ENCODE measurements at regions not wholly inside any gene's neighbourhood (a gene's known extent, or its start where the extent isn't known, plus 50 kb on each side); places are given as distances from the start of the nearest gene placed in this dataset.

GRCh38 chr10:60649485-60650377 lies 128.5 kb upstream of the CDK1 start:
- no peak overlapping the region for H3K27ac ChIP-seq (ENCODE audit: control insufficient read depth, insufficient read depth, low read length)
- H3K4me1 ChIP-seq (ENCODE audit: control insufficient read depth, extremely low read depth, insufficient read depth, low read length): no peaks in the 10 kb centered on the region
- no peaks in the 10 kb centered on the region for H4K20me1 ChIP-seq (ENCODE audit: control insufficient read depth, extremely low read depth, insufficient read depth, low read length)
- no peak for DNase-seq (ENCODE audit: low read depth, low spot score)
- H3K9me3 ChIP-seq (ENCODE audit: control insufficient read depth, low read depth, low read length): no peaks in the 10 kb centered on the region
- H2AFZ ChIP-seq (ENCODE audit: control insufficient read depth, low read length): no peak overlapping the region
- dilution Hi-C loops (cut with MboI; ENCODE audit: extremely low pct_ligation_motif_present, low sequenced_read_pairs): no loop called here
- TF ChIP-seq, protein P1, sequence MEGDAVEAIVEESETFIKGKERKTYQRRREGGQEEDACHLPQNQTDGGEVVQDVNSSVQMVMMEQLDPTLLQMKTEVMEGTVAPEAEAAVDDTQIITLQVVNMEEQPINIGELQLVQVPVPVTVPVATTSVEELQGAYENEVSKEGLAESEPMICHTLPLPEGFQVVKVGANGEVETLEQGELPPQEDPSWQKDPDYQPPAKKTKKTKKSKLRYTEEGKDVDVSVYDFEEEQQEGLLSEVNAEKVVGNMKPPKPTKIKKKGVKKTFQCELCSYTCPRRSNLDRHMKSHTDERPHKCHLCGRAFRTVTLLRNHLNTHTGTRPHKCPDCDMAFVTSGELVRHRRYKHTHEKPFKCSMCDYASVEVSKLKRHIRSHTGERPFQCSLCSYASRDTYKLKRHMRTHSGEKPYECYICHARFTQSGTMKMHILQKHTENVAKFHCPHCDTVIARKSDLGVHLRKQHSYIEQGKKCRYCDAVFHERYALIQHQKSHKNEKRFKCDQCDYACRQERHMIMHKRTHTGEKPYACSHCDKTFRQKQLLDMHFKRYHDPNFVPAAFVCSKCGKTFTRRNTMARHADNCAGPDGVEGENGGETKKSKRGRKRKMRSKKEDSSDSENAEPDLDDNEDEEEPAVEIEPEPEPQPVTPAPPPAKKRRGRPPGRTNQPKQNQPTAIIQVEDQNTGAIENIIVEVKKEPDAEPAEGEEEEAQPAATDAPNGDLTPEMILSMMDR (optimal IDR thresholded peaks at IDR 0.05 in 1 of 3, IDR thresholded peaks at IDR 0.05 in 1 of 3, conservative IDR thresholded peaks at IDR 0.05 in 1 of 3; ENCODE audit: extremely low read depth in 1 of 3, insufficient read depth in 2 of 3, low read length in 3 of 3): no peak
- no peak for TF ChIP-seq EZH2 (IDR thresholded peaks at IDR 0.05; ENCODE audit: low read length)
- H3K4me3 ChIP-seq (ENCODE audit: control insufficient read depth in 2 of 3, extremely low read depth in 1 of 3, insufficient read depth in 2 of 3, low read depth in 1 of 3, low read length in 3 of 3): no peak overlapping the region
- H3K27me3 ChIP-seq (ENCODE audit: control insufficient read depth, extremely low read depth, insufficient read depth, low read length): no peaks in the 10 kb centered on the region
- H3K9me1 ChIP-seq (ENCODE audit: control insufficient read depth, extremely low read depth, insufficient read depth, low read length): no peaks in the 10 kb centered on the region
- no peak for FAIRE-seq
- no peak overlapping the region for H3K4me2 ChIP-seq (ENCODE audit: control insufficient read depth, extremely low read depth, insufficient read depth, low read depth, low read length)
- H3K9ac ChIP-seq (ENCODE audit: control insufficient read depth, extremely low read depth, insufficient read depth, low read length): no peak overlapping the region
- no peaks in the 10 kb centered on the region for H3K79me2 ChIP-seq (ENCODE audit: control insufficient read depth, insufficient read depth, low read length)
- no peaks in the 10 kb centered on the region for H3K36me3 ChIP-seq (ENCODE audit: control insufficient read depth in 2 of 2, extremely low read depth in 1 of 2, insufficient read depth in 2 of 2, low read length in 2 of 2)

DNA sequence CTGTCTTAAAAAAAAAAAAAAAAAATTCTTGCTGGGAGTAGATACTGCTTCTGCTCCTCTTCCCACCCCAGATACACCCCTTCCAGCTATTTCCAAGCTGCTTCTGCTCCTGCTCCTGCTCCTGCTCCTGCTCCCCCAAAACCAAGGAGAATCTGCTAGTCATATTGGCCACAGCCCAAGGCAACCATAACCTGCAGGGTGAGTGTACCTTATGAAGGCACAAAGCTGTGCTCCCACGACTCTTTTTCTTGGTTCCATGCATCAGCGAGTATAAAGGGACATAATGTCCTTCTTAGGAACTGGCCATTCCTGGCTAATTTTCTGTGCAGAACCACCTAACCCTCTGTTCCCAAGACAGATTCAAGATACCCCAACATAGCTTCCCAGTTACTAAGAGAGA lies 129.5 kb upstream of the CDK1 start:
- no peak for TF ChIP-seq EZH2 (IDR thresholded peaks at IDR 0.05; ENCODE audit: low read length)
- TF ChIP-seq, protein P1 (optimal IDR thresholded peaks at IDR 0.05 in 1 of 3, IDR thresholded peaks at IDR 0.05 in 1 of 3, conservative IDR thresholded peaks at IDR 0.05 in 1 of 3; ENCODE audit: extremely low read depth in 1 of 3, insufficient read depth in 2 of 3, low read length in 3 of 3): no peak
- DNase-seq (ENCODE audit: low read depth, low spot score): no peak
- Histone ChIP-seq H3K4me2 (ENCODE audit: control insufficient read depth, extremely low read depth, insufficient read depth, low read depth, low read length) (no peak overlapping the region), H3K9ac (ENCODE audit: control insufficient read depth, extremely low read depth, insufficient read depth, low read length) (no peak overlapping the region), H3K4me3 (ENCODE audit: control insufficient read depth in 2 of 3, extremely low read depth in 1 of 3, insufficient read depth in 2 of 3, low read depth in 1 of 3, low read length in 3 of 3) (no peak overlapping the region), H2AFZ (ENCODE audit: control insufficient read depth, low read length) (no peak overlapping the region), H3K27ac (ENCODE audit: control insufficient read depth, insufficient read depth, low read length) (no peak overlapping the region), H3K79me2 (ENCODE audit: control insufficient read depth, insufficient read depth, low read length) (no peaks in the 10 kb centered on the region), H3K9me1 (ENCODE audit: control insufficient read depth, extremely low read depth, insufficient read depth, low read length) (no peaks in the 10 kb centered on the region), H4K20me1 (ENCODE audit: control insufficient read depth, extremely low read depth, insufficient read depth, low read length) (no peaks in the 10 kb centered on the region), H3K27me3 (ENCODE audit: control insufficient read depth, extremely low read depth, insufficient read depth, low read length) (no peaks in the 10 kb centered on the region), H3K4me1 (ENCODE audit: control insufficient read depth, extremely low read depth, insufficient read depth, low read length) (no peaks in the 10 kb centered on the region), H3K36me3 (ENCODE audit: control insufficient read depth in 2 of 2, extremely low read depth in 1 of 2, insufficient read depth in 2 of 2, low read length in 2 of 2) (no peaks in the 10 kb centered on the region), H3K9me3 (ENCODE audit: control insufficient read depth, low read depth, low read length) (no peaks in the 10 kb centered on the region)
- FAIRE-seq: no peak
- dilution Hi-C loops (cut with MboI; ENCODE audit: extremely low pct_ligation_motif_present, low sequenced_read_pairs): no loop called here
